GM12873 (cell line): ENCODE measurements at regions not wholly inside any gene's neighbourhood (a gene's known extent, or its start where the extent isn't known, plus 50 kb on each side); places are given as distances from the start of the nearest gene placed in this dataset.

Experiments
- TF ChIP-seq, protein P1 (sequence below): IDR thresholded peaks from 2 replicates; pipeline ENCODE4 v1.5.1; 2012; ENCODE audit warnings: low read depth, mild to moderate bottlenecking, moderate library complexity, low read length, control low read depth; ENCODE audit not compliant: insufficient read depth; ENCODE audit errors: missing control alignments

DNA sequence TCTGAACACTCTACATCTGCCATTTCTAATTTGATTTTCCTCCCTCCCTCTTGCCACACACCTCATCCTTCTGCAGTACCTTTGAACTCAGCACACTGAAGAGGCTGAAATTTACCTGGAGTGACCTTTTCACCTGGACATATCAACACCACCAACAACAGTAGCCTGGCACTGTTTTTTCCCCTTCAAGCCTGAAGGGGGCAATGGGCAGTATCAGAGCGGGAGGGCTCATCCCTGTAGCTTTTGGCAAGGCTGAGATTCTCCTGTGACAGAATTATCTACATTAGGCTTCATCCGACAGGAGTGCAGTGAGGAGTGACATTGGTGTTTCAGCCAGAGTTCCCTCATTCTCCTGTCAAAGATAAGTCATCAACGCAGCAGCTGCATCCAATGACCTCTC lies 312.8 kb upstream of the SPTLC3 start:
- TF ChIP-seq, protein P1, sequence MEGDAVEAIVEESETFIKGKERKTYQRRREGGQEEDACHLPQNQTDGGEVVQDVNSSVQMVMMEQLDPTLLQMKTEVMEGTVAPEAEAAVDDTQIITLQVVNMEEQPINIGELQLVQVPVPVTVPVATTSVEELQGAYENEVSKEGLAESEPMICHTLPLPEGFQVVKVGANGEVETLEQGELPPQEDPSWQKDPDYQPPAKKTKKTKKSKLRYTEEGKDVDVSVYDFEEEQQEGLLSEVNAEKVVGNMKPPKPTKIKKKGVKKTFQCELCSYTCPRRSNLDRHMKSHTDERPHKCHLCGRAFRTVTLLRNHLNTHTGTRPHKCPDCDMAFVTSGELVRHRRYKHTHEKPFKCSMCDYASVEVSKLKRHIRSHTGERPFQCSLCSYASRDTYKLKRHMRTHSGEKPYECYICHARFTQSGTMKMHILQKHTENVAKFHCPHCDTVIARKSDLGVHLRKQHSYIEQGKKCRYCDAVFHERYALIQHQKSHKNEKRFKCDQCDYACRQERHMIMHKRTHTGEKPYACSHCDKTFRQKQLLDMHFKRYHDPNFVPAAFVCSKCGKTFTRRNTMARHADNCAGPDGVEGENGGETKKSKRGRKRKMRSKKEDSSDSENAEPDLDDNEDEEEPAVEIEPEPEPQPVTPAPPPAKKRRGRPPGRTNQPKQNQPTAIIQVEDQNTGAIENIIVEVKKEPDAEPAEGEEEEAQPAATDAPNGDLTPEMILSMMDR, result no peak

DNA sequence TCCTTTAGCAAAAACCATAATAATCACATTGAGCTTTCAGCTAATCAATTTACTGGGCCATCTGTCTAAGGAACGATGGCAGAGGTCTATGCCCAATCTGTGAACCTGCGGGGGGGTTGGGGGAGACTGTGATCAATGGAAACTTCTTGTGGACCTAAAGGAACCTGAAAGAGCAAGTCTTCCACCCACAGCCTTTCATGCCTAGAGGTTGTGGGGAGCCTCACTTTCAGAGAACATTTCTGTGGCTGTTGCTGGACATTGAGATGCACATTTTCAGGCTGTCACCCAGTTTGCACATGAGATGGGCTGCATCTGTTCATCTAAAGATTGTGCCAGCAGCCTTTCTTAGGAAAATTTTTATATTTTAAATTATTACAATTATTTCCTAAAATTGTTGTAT lies 310.0 kb upstream of the SPTLC3 start:
- TF ChIP-seq, protein P1, result no peak

DNA sequence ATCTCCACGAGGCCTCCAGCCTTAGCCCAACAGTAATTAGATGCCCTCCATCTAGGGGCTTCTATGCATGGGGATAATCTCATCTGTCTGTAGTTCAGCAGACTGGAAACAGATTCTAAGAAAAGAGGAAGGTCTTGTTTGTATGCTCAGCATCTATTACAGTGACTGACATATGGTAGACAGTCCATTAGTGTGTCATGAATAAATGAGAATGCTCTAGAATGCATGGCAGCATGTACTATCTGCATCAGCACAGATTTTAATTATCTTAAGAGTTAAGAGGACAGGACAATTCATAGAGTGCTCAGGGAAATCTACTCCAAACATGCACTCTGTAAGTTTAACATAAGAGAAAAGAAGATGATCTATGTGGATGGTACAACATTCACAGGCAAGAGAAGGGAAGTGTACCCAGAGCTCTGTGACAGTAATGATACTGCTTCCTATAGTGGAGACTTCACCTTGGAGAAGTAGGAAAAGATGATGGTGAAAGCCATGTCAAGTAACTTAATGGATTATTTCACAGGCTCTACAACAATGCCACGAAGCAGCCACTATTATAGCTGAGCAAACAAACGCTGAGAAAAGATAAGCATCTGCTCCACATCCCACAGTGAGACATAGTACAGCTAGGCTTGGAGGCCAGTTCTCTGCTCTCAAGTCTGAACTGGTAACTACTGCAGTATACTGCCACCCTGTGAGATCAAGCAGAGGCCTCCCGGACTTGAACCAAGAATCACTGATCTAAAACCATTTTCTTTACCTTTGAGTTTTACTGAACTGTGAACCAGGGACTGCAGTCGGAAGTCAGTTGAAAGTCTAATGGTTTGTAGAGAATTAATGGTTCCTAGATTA lies 309.2 kb upstream of the SPTLC3 start:
- TF ChIP-seq, protein P1, result no peak

DNA sequence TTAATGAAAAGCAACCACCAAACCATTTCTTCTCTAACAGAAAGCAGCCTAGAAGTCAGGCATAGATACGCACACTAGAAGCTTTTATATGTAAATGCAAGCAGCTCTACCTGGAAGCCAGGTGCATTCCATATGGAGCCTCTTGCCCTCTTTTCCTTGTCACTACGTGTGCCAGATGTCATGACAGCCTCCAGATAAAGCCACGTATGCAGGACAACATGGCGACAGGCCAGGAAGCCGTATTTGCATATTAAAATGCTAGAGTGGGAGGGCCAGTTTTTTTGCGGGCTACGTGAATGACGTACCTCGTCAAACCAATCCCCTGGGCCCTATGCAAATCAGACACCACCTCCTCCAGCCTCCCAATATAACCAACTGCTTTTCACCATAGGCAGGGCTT lies 308.1 kb upstream of the SPTLC3 start:
- TF ChIP-seq, protein P1, result no peak

DNA sequence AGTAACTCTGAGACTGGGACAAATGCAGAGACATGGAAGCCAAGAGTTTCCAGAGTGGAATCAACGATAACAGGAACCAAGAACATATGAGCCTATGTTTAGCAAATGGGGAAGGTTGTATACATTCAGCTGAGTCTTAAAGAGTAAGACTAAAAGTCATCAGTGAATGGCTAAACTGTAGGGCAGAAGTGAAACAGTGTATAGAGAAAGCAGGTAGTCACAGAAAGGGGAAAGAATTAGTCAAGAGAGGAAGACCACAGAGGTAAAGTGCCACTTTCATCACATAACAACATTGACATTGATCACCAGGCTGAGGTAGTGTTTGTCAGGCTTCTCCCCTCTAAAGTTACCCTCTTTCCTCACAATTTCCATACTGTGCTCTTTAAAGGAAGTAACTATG lies 306.5 kb upstream of the SPTLC3 start:
- TF ChIP-seq, protein P1, result no peak

DNA sequence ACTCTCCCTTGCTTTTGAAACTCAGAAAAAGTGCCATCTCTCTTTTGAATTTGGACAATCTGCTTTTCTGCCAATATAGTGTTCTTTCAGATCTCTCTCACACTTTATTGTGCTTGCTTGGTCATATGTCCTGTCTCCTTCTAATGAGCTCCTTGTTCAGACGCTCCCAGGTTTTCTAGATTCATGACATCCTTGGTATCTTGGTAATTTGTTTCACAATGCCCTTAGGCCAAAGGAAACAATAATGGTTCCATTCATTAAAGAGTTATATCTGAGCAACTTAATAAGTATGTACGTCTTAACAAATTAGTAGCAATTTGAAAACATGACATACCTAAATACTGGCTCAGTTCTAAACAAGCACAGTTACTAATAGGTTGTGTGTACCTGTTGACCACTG lies 293.4 kb upstream of the SPTLC3 start:
- TF ChIP-seq, protein P1, result no peak

DNA sequence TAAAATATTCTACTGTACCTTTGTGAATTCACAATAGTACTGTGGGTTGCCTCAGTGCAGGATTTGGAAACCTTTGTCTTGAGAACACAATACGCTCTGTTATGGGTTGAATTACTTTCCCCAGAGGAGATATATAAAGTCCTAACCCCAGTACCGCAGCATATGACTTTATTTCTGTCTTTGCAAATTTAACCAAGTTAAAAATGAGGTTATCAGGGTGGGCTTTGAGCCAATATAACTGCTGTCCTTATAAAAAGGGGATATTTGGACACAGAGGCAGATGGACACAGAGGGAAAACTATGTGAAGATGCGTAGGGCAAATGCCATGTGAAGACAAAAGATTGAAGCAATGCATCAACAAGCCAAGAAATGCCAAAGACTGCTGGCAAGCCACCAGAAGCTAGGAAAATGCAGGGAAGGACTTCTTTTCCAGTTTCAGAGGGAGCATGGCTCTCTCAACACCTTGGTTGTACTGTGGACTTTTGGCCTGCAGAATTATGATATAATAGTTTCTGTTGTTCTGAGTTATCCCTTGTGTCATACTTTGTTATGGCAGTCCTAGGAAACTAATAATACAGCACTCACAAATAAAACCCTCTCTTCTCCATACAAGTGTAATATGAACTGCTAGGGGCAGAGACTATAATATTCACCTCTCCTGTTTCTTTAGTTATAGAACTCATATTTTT lies 292.6 kb upstream of the SPTLC3 start:
- TF ChIP-seq, protein P1, result no peak
